Astrocyte (in vitro differentiated cells and primary cell): ENCODE measurements at regions not wholly inside any gene's neighbourhood (a gene's known extent, or its start where the extent isn't known, plus 50 kb on each side); places are given as distances from the start of the nearest gene placed in this dataset.

Experiments used
- CTCF ChIP-seq: IDR thresholded peaks from 2 replicates; pipeline ENCODE4 v1.5.1; 2011; ENCODE audit warnings: low read depth, mild to moderate bottlenecking, inconsistent platforms, low read length, moderate library complexity; ENCODE audit not compliant: insufficient read depth
- EZH2 ChIP-seq: IDR thresholded peaks from 2 replicates; pipeline ENCODE4 v1.6.1; 2012; ENCODE audit warnings: mild to moderate bottlenecking, low read length, inconsistent platforms; ENCODE audit not compliant: insufficient read depth

- TF ChIP-seq CTCF (no peak), EZH2 (no peak)
Measured at GRCh38 chr2:143948710-143949109, 571.2 kb downstream of the ZEB2 start.
